ENCODE measurements at regions not wholly inside any gene's neighbourhood (a gene's known extent, or its start where the extent isn't known, plus 50 kb on each side); places are given as distances from the start of the nearest gene placed in this dataset.

- TF ChIP-seq CTCF (IDR thresholded peaks at IDR 0.05; ENCODE audit: low read length) (no peak), EZH2 (optimal IDR thresholded peaks at IDR 0.05; ENCODE audit: low read depth, low read length) (no peak)
These were observed 270.7 kb downstream of the HAUS1 start for GRCh38 chr18:46374850-46375249.

Measured in MM.1S (cell line).